Gastroesophageal sphincter (tissue), 4 donors: ENCODE measurements at regions not wholly inside any gene's neighbourhood (a gene's known extent, or its start where the extent isn't known, plus 50 kb on each side); places are given as distances from the start of the nearest gene placed in this dataset.
"Not testable (repeated sequence)": the region's sequence is repeated elsewhere in the genome, so short reads cannot be mapped to it uniquely, and the experiment has no call there.

Experiments used
- ATAC-seq: fragments of 150-250 bp; one replicate; pipeline ENCODE4 v1.9.1; 2016; ENCODE audit warnings: mild to moderate bottlenecking, moderate library complexity
- H3K27ac ChIP-seq, 4 donors: fragments of 200-600 bp; sonication (generic) in 3 of 4; 1 replicate in 3 of 4; 2 replicates in 1 of 4; pipeline ENCODE4 v1.5.1; 2016 to 2019
- H3K27me3 ChIP-seq: fragments of 200-600 bp; sonication (generic); one replicate; pipeline ENCODE4 v1.5.1; 2019
- H3K36me3 ChIP-seq, 2 donors: fragments of 200-600 bp; sonication (generic); one replicate each; pipeline ENCODE4 v1.5.1; 2019; ENCODE audit warnings: control low read depth in 1 of 2
- H3K4me1 ChIP-seq, 3 donors: fragments of 200-600 bp; sonication (generic); 1 replicate in 2 of 3; 2 replicates in 1 of 3; pipeline ENCODE4 v1.5.1; 2016 to 2019; ENCODE audit warnings: control low read depth in 2 of 3
- H3K4me3 ChIP-seq, 2 donors: fragments of 200-600 bp; sonication (generic); one replicate each; pipeline ENCODE4 v1.5.1; 2019; ENCODE audit warnings: mild to moderate bottlenecking in 1 of 2, moderate library complexity in 1 of 2
- H3K9me3 ChIP-seq, 3 donors: fragments of 200-600 bp; sonication (generic); one replicate each; pipeline ENCODE4 v1.5.1; 2017 to 2019; ENCODE audit warnings: control low read depth in 2 of 3
- CTCF ChIP-seq, 4 experiments: fragments of 200-600 bp in 2 of 4; fragments of 450-650 bp in 2 of 4; sonication (generic) in 1 of 4; IDR thresholded peaks; one replicate each; pipeline ENCODE4 v1.5.1; 2017 to 2019; ENCODE audit warnings: antibody characterized with exemption in 4 of 4, mild to moderate bottlenecking in 2 of 4, moderate library complexity in 2 of 4
- EP300 ChIP-seq: sonication (generic); formaldehyde crosslinking; IDR thresholded peaks from one replicate; pipeline ENCODE4 v1.6.1; 2017; ENCODE audit warnings: antibody characterized with exemption, mild to moderate bottlenecking
- POLR2A ChIP-seq, 2 donors: fragments of 450-650 bp; IDR thresholded peaks; one replicate each; pipeline ENCODE4 v1.6.1; 2017; ENCODE audit warnings: antibody characterized with exemption in 2 of 2, mild to moderate bottlenecking in 2 of 2, moderate library complexity in 1 of 2
- POLR2AphosphoS5 ChIP-seq: sonication (generic); formaldehyde crosslinking; IDR thresholded peaks from one replicate; pipeline ENCODE4 v1.6.1; 2017; ENCODE audit warnings: antibody characterized with exemption
- WGBS, 2 donors: methylation state at CpG; one replicate each; pipeline ENCODE4 v1.1.5; 2018; ENCODE audit warnings: low coverage in 1 of 2; 5-methylcytosine and 5-hydroxymethylcytosine counted together

GRCh38 chr15:26038693-26039092 is 175.6 kb upstream of the ATP10A start:
- Histone ChIP-seq H3K4me1 (no peaks in the 10 kb centered on the region), H3K27ac (no peak overlapping the region), H3K4me3 (no peak overlapping the region), H3K27me3 (no peaks in the 10 kb centered on the region), H3K36me3 (no peaks in the 10 kb centered on the region), H3K9me3 (no peaks in the 10 kb centered on the region)
- no peak for ATAC-seq
- no peak for TF ChIP-seq CTCF (IDR thresholded peaks at IDR 0.05)
- TF ChIP-seq POLR2AphosphoS5 = no peak
- TF ChIP-seq POLR2A (IDR thresholded peaks at IDR 0.05) = no peak
- no peak for TF ChIP-seq EP300
- WGBS, 2 donors = 68 to 80% methylated on average over 3 to 6 of the region's 6 CpGs

GRCh38 chr15:26037369-26037768 is 174.2 kb upstream of the ATP10A start:
- peak in 2 of 4 experiments; percentile 8 to 16 for TF ChIP-seq CTCF (IDR thresholded peaks at IDR 0.05)
- TF ChIP-seq POLR2A (IDR thresholded peaks at IDR 0.05) = no peak
- Histone ChIP-seq H3K36me3 (no peaks in the 10 kb centered on the region), H3K4me1 (no peaks in the 10 kb centered on the region), H3K4me3 (no peak overlapping the region), H3K27ac (no peak overlapping the region), H3K27me3 (no peaks in the 10 kb centered on the region), H3K9me3 (no peaks in the 10 kb centered on the region)
- no peak for ATAC-seq
- WGBS, 2 donors = 15 to 31% methylated on average over 1 of the region's 1 CpG

- Histone ChIP-seq H3K27me3 (no peaks in the 10 kb centered on the region), H3K4me3 (no peak overlapping the region), H3K4me1 (peaks cover 0 to 3% (median 0%) of the 10 kb centered on the region in 3 donors), H3K27ac (no peak overlapping the region), H3K36me3 (no peaks in the 10 kb centered on the region), H3K9me3 (no peaks in the 10 kb centered on the region)
- 63 to 100% methylated on average over 1 to 2 of the region's 2 CpGs for WGBS, 2 donors
- no peak for ATAC-seq
- TF ChIP-seq POLR2AphosphoS5 = no peak
- no peak for TF ChIP-seq CTCF (IDR thresholded peaks at IDR 0.05)
- no peak for TF ChIP-seq POLR2A (IDR thresholded peaks at IDR 0.05)
- TF ChIP-seq EP300 = no peak
Measured at GRCh38 chr15:26033493-26033892, 170.4 kb upstream of the ATP10A start.

GRCh38 chr15:26032162-26032846 is 169.2 kb upstream of the ATP10A start:
- Histone ChIP-seq H3K4me3 (no peak overlapping the region), H3K4me1 (peaks cover 0 to 10% (median 0%) of the 10 kb centered on the region in 3 donors)

GRCh38 chr15:26029586-26029985 is 166.5 kb upstream of the ATP10A start:
- H3K27ac ChIP-seq, ATAC-seq: not testable (repeated sequence)
- peaks cover 0 to 10% (median 0%) of the 10 kb centered on the region in 3 donors for H3K4me1 ChIP-seq

More at GRCh38 chr15:26032162-26032846, 169.2 kb upstream of the ATP10A start:
- no peak for ATAC-seq
- H3K27me3 ChIP-seq = no peaks in the 10 kb centered on the region
- no peaks in the 10 kb centered on the region for H3K36me3 ChIP-seq
- H3K9me3 ChIP-seq = no peaks in the 10 kb centered on the region
- no peak overlapping the region for H3K27ac ChIP-seq
- 81 to 86% methylated on average over 7 to 8 of the region's 9 CpGs for WGBS, 2 donors
- TF ChIP-seq POLR2AphosphoS5 (no peak), EP300 (no peak), POLR2A (IDR thresholded peaks at IDR 0.05) (no peak), CTCF (IDR thresholded peaks at IDR 0.05) (no peak)

More at GRCh38 chr15:26029586-26029985, 166.5 kb upstream of the ATP10A start:
- H3K9me3 ChIP-seq, H3K36me3 ChIP-seq, H3K4me3 ChIP-seq, H3K27me3 ChIP-seq: not testable (repeated sequence)
- 83 to 92% methylated on average over 4 to 6 of the region's 7 CpGs for WGBS, 2 donors
